ENCODE measurements at regions not wholly inside any gene's neighbourhood (a gene's known extent, or its start where the extent isn't known, plus 50 kb on each side); places are given as distances from the start of the nearest gene placed in this dataset.

DNA sequence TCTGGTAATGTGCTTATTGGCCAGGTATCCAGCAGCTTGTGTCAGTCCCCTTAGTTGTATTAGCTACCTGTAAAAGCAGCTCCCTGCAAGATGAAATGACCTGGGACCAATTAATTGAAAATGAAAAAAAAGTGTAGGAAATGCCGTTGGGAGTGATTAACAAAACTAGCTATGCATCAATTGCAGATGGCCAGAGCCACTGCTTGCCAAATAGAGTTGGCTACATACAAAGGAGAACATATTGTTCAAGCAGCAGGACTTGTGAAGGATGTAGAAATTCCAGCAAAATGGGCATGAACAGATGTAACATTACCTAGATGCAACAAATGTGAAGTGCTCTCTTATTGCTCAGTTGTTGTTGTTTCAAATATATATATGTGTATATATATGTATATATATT, 300.5 kb downstream of the PCDH17 start:
- TF ChIP-seq, protein P1, sequence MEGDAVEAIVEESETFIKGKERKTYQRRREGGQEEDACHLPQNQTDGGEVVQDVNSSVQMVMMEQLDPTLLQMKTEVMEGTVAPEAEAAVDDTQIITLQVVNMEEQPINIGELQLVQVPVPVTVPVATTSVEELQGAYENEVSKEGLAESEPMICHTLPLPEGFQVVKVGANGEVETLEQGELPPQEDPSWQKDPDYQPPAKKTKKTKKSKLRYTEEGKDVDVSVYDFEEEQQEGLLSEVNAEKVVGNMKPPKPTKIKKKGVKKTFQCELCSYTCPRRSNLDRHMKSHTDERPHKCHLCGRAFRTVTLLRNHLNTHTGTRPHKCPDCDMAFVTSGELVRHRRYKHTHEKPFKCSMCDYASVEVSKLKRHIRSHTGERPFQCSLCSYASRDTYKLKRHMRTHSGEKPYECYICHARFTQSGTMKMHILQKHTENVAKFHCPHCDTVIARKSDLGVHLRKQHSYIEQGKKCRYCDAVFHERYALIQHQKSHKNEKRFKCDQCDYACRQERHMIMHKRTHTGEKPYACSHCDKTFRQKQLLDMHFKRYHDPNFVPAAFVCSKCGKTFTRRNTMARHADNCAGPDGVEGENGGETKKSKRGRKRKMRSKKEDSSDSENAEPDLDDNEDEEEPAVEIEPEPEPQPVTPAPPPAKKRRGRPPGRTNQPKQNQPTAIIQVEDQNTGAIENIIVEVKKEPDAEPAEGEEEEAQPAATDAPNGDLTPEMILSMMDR (IDR thresholded peaks at IDR 0.05): no peak
- intact Hi-C loops (cut with DNase I, micrococcal nuclease): no loop called here
- Histone ChIP-seq H3K27me3 (ENCODE audit: control insufficient read depth in 1 of 2, insufficient read depth in 2 of 2, low read length in 2 of 2) (no peaks in the 10 kb centered on the region), H3K4me1 (ENCODE audit: insufficient read depth, low read length) (no peaks in the 10 kb centered on the region), H3K9me3 (ENCODE audit: control insufficient read depth in 1 of 2, insufficient read depth in 1 of 2, low read length in 2 of 2) (no peaks in the 10 kb centered on the region), H3K36me3 (ENCODE audit: insufficient read depth, low read length) (no peaks in the 10 kb centered on the region), H3K4me3 (ENCODE audit: low read length) (no peak overlapping the region), H3K27ac (ENCODE audit: low read depth in 1 of 2, low read length in 2 of 2) (no peak overlapping the region)
- Mint-ChIP-seq H3K27me3 (no peaks in the 10 kb centered on the region), H3K4me1 (ENCODE audit: low read depth) (no peaks in the 10 kb centered on the region), H3K36me3 (ENCODE audit: low read depth) (no peaks in the 10 kb centered on the region), H3K9me3 (peaks cover 12% of the 10 kb centered on the region), H3K27ac (no peak overlapping the region), H3K4me3 (no peak overlapping the region)
- DNase-seq: no peak
- ATAC-seq (ENCODE audit: poor library complexity): no peak
- POLR2A ChIA-PET: no interaction called here
- CTCF ChIA-PET: no interaction called here

DNA sequence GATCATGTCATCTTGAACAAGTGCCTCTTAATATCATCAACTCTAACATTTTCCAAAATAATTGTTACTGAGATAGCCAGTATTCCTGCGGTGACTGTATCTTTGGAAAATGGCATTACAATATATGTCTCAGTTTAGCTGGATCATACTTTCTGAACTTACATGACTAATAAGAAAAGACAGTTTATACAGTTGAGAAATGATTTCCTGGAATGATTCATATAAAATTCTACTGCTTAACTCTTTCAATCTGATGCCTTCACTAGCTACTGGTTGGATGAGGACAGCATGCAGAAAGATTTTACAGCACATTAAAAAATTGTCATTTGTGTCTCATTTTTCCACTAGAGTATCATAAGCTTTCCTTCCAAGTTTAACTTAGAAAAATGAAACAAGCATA, 302.1 kb downstream of the PCDH17 start:
- ChIA-PET POLR2A (no interaction called here), CTCF (no interaction called here)
- H3K36me3 ChIP-seq (ENCODE audit: insufficient read depth, low read length): no peaks in the 10 kb centered on the region
- H3K9me3 ChIP-seq (ENCODE audit: control insufficient read depth in 1 of 2, insufficient read depth in 1 of 2, low read length in 2 of 2): no peaks in the 10 kb centered on the region
- no peaks in the 10 kb centered on the region for H3K27me3 Mint-ChIP-seq
- H3K4me1 ChIP-seq (ENCODE audit: insufficient read depth, low read length): no peaks in the 10 kb centered on the region
- intact Hi-C loops (cut with DNase I, micrococcal nuclease): no loop called here
- no peaks in the 10 kb centered on the region for H3K27me3 ChIP-seq (ENCODE audit: control insufficient read depth in 1 of 2, insufficient read depth in 2 of 2, low read length in 2 of 2)
- no peak overlapping the region for H3K27ac Mint-ChIP-seq
- peaks cover 9% of the 10 kb centered on the region for H3K9me3 Mint-ChIP-seq
- no peaks in the 10 kb centered on the region for H3K4me1 Mint-ChIP-seq (ENCODE audit: low read depth)
- TF ChIP-seq, protein P1 (IDR thresholded peaks at IDR 0.05): no peak
- DNase-seq (no peak), ATAC-seq (ENCODE audit: poor library complexity) (no peak)
- no peaks in the 10 kb centered on the region for H3K36me3 Mint-ChIP-seq (ENCODE audit: low read depth)
- no peak overlapping the region for H3K27ac ChIP-seq (ENCODE audit: low read depth in 1 of 2, low read length in 2 of 2)
- no peak overlapping the region for H3K4me3 ChIP-seq (ENCODE audit: low read length)
- no peak overlapping the region for H3K4me3 Mint-ChIP-seq

DNA sequence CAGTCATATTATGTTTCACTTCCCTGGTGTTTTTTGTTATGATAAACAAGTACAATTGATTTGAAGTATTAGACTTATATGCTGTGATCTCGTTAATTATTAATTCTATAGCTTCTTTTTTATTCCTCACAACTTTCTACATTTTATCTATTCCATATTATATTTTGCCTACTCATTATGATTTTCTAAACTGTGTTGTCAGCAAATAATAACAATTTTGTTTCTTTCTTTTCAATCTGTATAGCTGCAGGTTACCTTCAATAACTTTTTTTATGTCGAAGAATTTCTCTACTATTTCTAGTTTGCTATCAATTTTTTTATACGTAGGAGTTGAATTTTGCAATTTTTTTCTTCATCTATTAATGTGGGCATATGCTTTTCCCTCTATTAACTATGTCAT, 304.4 kb downstream of the PCDH17 start:
- Histone ChIP-seq H3K9me3 (ENCODE audit: control insufficient read depth in 1 of 2, insufficient read depth in 1 of 2, low read length in 2 of 2) (no peaks in the 10 kb centered on the region), H3K27me3 (ENCODE audit: control insufficient read depth in 1 of 2, insufficient read depth in 2 of 2, low read length in 2 of 2) (no peaks in the 10 kb centered on the region), H3K36me3 (ENCODE audit: insufficient read depth, low read length) (no peaks in the 10 kb centered on the region), H3K4me3 (ENCODE audit: low read length) (no peak overlapping the region), H3K4me1 (ENCODE audit: insufficient read depth, low read length) (no peaks in the 10 kb centered on the region), H3K27ac (ENCODE audit: low read depth in 1 of 2, low read length in 2 of 2) (no peak overlapping the region)
- CTCF ChIA-PET: no interaction called here
- Mint-ChIP-seq H3K27me3 (no peaks in the 10 kb centered on the region), H3K4me1 (ENCODE audit: low read depth) (no peaks in the 10 kb centered on the region), H3K9me3 (peaks cover 2% of the 10 kb centered on the region), H3K4me3 (no peak overlapping the region), H3K36me3 (ENCODE audit: low read depth) (no peaks in the 10 kb centered on the region), H3K27ac (no peak overlapping the region)
- POLR2A ChIA-PET: no interaction called here
- DNase-seq (no peak), ATAC-seq (ENCODE audit: poor library complexity) (no peak)
- intact Hi-C loops (cut with DNase I, micrococcal nuclease): no loop called here
- TF ChIP-seq, protein P1 (IDR thresholded peaks at IDR 0.05): no peak

All from CD4-positive, alpha-beta T cell (primary cell).